ENCODE measurements at regions not wholly inside any gene's neighbourhood (a gene's known extent, or its start where the extent isn't known, plus 50 kb on each side); places are given as distances from the start of the nearest gene placed in this dataset.

DNA sequence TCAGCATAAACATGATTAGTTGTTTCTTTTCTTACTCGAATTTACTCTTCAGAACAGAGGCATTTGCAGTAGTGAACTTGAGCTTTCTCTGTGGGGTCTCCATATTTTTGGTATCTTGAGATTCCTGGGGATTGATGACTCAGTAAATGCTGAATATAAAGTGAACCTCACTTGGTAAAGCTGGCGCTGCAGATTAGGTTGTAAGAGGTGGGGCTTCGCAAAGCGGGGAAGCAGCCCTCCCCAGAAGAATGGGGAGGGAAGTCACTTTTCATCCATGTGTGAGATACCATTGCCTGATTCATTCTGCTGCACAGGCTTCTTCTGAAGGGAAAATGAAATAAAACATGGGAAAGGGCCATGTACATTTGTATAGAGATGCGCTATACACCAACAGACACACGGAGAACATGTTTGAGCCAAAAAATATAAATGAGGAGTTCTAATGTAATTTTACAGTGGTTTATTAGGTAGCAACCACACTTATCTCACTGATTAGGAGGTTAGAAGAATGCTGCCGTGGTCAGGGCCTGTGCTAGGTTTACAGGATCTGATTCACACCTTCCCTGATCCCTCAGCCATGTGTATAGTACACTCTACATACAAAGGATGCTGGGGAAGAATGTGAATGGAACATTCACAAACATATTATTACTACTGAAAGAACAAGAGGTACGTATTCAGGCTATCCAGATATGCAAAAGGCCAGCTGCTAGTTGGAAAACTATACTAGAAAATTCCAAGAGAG, 63.5 kb downstream of the DNTTIP2 start:
- no peak for DNase-seq

DNA sequence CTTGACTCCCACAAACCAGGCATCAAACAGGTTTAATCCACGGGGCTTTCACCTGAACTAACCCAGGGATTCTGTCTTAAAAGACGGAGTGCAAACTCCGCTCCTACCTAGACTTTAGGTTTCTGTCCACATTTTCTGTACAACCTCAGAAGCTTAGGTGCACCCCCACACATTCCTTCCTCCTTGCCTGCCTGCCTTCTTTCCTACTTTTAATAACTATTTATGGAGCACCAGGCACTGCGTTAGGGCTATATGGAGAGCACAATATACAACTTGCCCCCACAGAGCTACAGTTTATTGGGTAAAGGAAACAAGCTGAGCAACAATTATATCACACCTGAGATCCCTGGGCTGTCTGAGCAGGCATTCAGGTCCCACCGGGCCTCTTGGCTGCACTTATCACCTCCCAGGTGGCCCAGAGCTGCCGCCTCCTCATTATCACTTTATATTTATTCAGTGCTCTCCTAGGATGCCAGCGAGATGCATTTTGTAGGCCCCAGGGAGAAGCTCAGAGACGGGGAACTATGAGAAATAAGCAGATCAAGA, 64.1 kb downstream of the DNTTIP2 start:
- no peak for DNase-seq

DNA sequence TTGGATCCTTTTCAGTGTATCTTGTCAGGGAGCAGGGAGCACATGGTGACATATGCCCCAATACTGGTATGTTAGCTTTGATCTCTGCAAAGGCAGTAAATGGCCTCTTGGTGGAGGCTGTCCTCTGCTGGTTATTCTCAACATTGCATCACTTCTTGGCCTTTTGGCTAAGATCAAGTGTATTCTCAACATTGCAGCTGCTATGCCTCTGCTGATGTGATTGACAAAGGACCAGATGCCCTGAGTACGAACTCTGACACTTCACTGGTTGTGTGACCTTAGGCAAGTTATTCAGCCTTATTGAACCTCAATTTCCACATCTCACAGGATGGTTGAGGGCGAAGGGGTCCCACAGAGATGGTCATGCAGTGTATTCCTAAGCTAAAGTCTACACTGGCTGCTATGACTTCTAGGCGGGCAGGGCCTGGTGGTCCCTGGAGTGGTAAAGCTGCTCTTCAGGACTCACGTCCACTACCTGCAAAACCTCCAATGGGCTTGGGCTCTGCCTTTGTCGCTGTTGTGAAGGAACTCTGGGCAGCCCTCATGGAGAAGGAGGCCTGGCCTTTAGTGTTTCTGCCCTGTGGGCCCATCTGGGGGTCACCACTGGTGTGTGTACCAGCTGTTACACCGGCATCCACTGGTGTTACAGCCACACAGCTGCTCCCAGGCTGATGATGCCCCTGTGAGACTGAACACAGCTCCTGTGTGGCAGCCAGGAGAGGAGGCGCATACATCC, 64.8 kb downstream of the DNTTIP2 start:
- peak; percentile 87 for DNase-seq

DNA sequence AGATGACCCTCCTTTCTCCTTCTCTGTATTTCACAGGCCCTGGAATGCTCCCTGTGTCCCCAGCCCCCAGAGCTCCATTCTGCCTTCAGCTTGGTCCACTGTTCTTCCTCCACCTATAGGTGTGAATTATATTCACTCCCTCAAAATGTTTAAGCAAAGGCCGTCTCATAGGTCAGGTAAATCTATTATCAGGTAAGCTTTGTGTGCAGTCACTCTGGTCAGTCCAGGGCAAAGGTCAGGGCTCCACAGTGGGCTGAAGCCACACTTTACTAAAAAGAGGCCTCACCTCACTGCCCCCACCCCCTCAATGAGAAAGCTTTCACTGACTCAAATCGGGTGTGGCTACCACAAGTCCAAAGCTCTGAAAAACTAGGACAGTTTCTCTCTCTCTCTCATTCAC, 65.9 kb downstream of the DNTTIP2 start:
- no peak for DNase-seq

DNA sequence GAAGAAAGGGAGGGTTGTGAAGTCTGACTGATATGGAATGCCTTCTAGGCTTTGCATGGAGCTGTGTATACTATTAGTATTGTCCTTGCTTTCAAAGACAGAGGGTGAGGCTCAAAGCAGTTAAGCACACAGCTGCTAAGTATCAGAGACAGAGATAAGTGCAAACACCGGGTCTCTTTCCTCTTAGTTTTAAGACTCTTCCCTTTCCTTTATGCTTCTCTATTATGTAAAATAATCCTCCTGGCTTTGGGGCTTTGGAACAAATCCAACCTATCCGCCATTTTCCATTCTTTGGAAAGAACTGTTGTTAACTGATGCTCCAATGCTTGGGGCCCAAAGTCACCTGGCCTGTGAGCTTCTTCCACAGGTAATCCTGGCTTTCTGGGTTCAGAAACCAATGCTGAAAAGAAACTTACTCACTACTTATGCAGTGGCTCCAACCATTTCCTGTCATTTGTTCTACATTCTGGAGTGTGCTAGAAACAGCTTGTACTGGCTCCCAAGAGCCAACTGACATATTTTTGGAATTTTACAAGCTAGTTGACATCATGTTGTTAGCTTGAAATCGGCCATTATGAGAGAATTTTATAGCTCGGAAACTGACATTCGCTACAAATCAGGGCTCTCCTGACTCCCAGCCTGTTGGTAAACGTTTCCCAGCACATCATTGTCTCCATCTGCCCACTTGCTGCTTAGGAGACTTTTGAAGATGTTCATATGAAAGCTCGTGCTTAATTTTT, 67.5 kb downstream of the DNTTIP2 start:
- no peak for DNase-seq

DNA sequence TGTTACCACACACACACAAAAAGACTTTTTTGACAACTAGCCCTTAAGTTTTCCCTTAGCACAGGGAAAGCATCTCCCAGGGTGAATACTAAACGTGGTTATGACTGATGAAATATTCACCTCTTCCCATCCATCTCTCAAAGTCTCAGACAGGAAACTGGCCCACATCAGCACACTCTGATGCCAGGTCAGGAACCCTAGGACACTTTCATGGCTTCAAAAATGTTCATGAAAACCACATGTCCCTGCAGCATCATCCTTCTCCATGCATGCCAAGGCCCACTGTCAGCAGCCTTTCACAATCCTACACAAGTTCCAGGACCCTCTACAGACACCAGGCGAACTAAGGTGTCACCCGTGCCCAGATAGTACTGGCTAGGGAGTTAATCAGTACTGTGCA, 68.7 kb downstream of the DNTTIP2 start:
- no peak for DNase-seq

DNA sequence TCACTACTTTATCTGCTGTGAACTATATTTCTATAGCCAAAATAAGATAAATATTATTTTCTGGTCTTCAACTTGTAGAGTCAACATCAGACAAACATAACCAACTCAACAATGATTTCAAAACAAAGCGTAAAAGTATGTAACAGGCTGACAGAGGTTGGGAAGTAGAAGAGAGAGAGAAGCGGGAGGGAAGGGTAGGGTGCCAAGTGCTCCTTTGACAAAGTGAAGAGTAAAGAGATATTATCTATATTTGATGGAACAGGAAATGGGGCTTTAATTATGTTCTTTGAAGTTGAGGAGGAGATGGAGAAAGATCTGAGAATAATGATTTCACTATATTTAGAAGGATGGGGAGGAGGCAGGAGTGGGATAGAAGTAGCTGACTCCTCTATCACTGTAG, 70.1 kb downstream of the DNTTIP2 start:
- DNase-seq, result no peak

DNA sequence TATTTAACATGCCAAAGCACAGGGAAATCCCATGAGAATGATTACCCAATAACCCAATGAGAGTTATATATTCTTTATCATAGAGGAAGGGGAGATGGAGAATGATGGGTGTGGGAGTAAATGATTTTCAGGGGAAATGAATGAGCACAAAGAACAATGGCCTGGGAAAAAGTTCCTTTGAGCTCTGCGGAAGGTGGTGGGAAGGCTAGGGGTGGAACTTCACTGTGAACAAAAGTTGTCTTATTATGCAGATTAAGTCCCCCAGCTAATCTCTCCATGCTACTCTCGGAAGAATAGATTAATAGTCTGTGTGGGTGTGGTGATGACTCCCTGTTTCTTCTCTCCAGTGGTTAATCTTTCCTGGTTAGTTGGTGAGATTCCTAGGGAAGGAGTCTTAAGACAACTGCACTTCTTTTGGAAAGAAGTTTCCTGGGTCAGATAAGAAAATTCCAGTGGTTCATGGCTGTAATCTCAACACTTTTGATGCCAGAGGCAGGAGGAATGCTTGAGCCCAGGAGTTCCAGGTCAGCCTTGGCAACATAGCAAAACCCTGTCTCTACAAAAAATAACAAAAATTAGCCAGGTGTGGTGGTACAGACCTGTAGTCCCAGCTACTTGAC, 71.6 kb downstream of the DNTTIP2 start:
- no peak for DNase-seq

DNA sequence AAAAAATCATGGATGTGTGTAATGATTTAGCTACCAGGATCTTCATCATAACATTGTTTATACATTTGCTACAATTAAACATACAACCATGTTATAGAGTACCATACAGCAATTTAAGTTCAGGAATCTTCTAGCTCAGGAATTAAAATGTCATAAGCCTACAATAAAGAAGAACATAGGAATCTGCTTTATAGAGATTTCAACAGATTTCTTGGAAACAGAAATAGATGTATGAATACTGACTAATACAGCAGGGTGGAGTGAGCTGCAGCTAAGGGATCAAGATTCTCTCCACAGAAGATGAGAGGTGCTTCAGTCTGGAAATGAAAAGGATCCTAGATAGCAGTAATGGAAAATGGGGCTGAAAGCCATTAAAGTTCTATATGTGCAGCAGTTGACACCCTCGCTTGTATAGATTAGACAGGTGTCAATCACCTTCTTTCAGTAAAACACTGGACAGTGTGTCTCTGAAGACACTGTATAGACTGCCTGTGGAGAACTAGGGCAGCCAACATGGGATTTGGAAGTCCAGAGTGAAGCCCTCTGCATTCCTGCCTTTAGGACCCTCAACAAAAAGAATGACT, 73.9 kb downstream of the DNTTIP2 start:
- no peak for DNase-seq

DNA sequence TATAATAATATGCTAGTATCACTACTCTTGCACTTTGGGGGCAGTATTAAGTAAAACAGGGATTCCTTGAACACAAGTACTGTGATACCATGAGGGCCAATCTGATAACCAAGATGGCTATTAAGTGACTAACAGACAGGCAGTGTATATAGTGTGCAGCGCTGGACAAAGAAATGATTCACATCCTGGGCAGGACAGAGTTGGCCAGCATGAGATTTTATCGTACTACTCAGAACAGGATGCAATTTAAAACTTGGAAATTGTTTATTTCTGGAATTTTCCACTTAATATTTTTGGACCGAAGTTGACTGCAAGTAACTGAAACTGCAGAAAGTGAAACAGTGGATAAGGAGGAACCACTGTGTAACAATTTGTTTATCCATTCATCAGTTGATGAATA, 74.6 kb downstream of the DNTTIP2 start:
- no peak for DNase-seq

DNA sequence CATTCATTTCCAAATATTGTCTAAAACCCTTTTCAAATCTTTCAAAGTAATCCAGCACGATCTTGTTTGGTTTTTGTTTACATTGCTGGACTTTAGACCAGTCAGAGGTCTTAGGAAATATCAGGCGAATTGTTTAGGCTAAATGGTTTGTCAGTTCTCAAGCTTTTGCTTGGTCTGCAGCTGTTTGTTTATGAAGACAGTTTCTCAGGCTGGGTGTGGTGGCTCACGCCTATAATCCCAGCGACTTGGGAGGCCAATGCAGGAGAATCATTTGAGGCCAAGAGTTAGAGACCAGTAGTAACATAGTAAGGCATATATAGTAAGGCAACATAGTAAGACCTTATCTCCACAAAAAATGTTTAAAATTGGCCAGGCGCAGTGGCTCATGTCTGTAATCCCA, 77.5 kb downstream of the DNTTIP2 start:
- no peak for DNase-seq

DNA sequence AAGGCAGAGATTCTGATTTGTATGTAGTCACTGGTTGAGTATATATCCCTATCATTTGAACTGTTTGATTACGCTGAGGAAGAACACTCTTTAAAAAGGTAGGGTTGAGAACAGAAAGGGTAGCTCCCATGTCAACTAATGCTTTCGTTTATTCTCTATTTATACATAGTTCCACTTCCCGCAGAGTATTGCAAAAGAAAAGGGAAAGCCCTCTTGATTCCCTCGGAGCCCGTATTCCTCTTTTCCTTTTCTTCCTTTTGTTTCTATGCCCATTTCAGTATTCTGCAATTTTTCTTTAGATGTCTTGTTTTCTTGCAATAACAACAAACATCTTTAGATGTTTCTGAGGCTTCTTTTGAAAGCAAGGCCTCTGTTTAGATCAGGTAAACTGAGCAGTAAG, 78.2 kb downstream of the DNTTIP2 start:
- DNase-seq, result no peak

DNA sequence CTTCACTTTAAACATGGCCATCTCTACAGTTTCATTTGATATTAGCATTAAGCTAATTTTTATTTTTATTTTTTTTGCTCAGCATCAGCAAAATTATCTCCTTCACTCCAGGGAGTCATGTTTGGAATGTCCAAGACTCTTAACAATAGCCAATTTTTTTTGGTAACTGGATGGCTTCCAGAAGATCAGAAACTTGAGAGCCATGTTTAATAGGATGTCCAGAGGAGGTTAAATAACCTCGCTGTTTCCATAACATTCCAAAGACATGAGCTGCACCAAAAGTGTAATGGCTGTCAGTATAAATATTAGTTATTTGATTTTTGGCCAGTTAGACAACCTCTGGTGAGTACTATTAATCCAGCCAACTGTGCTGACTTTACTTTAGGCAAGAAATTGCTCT, 80.7 kb downstream of the DNTTIP2 start:
- no peak for DNase-seq

DNA sequence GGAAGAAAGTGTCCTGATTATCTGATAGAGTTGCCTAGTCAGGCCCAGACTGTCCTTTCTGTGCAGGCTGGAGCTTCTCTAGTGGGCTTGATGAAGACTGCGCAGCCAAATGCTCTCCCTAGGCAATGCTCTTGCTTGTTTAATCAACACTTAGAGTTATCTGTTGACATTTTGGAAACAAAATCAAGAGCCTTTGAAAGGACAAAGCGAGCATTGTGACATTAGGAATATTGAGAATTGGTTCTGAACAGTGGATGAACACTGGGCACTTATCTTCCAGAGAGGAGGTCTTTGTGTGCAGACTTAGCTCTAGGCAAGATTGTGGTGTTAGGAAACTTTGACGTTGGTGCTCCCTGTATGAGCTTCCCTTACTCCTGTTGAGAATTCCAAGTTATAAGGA, 94.5 kb downstream of the DNTTIP2 start:
- no peak for DNase-seq

DNA sequence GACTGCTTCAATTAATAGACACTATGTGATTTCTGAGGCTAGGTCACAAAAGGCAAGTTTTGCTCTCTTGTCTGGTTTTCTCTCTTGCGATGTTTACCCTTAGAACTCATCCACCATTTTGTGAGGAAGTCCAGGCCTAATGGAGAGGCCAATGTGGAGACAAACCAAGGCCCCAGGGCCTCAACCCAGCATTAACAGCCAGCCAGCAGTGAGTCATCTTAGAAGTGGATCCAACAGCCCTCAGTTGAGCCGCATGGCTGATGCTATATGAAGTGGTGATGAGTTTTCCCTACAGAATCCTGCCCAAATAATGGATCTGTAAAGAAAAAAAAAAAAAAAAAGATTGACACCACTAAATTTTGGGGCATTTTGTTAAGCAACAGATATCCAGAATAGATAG, 95.1 kb downstream of the DNTTIP2 start:
- DNase-seq, result no peak

DNA sequence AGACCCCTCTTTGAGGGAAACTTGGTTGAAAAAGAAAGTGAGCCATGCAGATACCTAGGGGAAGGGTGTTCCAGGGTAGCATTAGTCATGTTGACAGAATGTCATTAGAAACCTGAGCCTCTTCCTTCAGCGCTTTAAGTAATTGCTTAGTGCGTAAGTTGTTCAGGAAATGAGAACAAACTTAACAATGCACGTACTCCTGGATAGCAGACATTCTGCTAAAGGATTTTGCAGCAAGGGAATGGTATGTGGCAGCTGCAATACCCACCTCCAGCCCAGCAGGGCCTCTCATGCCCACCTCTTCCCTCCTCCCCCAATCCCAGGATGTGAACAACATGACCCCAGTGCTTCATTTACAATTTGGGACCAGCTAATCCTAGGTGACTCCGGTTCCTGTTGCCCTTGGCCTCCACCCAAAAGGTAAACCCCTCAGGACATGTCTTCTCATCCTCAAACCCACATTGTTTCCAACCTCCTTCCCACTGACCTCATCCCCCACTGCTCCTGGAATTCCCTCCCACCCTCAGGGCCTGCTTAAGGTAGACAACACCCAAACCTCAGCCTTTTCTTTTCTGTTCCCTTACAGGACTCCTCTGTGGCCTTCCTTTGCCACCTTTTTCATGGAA, 98.0 kb upstream of the BCAR3 start:
- peak; percentile 93 for DNase-seq

DNA sequence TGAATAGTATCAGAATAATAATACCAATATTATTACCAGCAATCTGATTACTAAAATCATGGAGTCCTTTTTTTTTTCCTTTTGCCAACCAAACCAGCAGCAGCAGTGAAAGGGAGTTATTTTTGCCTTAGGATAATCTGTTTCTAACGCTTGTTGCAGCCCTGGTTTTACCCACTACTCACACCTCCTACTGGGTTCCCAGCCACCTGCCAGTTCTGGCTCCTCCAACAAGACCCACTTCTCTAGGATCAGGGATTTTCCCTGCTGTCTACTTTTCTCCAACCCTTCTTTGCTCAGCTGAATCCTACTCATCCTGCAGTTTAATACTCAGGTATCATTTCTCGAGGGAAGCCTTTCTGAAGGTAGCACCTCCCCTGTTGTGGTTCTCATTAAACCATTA, 96.8 kb upstream of the BCAR3 start:
- no peak for DNase-seq

DNA sequence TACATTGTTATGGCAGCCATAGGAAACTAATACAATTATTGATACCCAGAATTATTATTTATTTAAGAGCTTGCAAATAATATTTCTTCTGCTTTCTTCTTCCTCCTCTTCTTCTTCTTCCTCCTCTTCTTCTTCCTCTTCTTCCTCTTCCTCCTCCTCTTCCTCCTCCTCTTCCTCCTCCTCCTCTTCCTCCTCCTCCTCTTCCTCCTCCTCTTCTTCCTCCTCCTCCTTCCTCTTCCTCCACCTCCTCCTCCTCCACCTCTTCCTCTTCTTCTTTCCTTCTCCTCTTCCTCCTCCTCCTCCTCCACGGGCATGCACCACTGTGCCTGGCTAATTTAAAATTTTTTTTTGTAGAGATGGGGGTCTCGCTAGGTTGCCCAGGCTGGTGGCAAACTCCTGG, 95.6 kb upstream of the BCAR3 start:
- DNase-seq, result no peak

DNA sequence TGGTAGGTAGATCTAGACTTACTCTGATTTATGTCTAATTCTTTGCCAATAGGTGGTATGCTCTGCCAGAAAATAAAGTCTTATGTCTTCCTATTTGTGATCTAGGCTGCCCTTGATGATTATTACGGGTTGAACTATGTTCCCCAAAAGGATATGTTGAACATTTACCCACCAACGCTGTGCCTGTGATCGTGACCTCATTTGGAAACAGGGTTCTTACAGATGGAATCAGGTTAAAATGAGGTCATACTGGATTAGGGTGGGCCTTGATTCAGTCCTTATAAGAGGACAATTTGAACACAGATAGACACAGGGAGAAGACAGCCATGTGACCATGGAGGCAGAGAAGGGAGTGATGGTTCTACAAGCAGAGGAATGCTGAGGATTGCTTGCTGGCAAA, 95.1 kb upstream of the BCAR3 start:
- no peak for DNase-seq

DNA sequence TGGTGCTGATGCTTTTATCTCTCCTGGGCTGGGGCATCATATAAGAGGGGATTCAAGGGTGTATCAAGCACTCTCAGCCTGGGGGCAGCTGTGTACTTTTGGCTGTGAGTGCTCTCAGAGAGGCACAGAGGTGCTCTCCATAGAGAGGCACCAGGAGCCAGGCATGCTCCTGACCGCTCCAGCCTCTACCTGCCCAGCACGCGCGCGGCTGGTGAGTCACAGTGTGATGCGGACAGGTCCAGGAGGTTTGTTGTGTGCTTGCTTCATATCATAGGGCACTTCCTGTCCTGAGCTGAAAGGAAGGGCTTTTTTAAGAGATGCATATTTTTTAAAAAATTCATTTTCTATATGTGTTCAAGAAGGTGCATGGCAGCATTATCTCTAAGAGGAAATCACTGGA, 93.6 kb upstream of the BCAR3 start:
- peak; percentile 82 for DNase-seq

DNA sequence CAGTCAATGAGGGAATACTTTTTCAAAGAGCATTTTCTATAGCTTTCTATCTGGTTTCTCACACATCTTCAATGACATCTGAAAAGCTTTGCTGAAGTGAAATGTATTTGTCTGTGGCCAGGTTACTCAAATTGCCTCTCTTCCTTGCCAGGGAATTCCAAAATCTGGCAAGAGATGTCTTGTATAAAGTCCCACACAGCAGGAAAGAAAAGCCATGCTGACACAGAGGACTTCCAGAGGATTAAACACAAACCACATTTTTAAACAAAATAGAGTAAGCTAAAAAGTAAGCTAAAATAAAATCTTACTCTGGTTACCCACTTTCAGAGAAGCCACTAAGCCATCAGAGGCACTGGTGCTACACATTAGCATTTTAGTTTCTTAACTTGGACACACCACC, 93.1 kb upstream of the BCAR3 start:
- DNase-seq, result no peak

DNA sequence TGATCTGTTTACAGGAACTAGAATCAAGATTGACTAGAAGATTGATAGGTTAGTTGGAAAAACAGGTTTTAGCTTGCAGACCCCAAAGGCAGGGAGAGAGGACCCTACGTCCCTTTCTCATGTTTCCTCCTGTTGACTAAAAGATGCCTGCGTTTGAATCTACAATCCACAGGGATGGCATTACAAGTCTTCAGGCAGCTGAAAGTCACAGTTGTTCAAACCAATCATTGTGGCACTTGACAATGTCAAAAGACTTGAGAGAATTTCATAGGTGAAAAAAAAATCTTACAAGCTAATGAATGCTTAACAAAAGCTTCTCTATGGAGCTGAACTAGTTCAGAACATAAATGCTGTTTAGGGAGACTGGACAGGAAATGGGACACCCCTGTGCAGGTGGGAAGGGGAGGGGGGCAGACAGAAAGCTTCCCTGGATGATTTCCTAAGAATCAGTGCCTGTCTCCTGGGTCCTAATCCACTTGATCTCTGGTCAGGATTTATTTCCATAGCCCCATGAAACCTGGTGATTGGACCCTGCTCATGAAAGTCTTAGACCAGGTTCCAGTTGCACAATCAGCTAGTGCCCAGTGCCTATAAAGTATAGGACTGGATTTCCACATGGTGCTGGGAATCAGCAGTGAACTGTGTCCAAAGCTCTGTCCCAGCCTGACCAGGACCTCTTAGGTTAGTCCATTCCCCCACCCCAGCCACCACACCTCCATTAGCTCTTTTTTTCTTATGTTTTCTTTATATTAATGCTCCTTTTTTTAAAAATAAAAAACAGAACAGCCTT, 91.6 kb upstream of the BCAR3 start:
- no peak for DNase-seq
